Esophagus squamous epithelium (tissue), 5 donors: ENCODE measurements at regions not wholly inside any gene's neighbourhood (a gene's known extent, or its start where the extent isn't known, plus 50 kb on each side); places are given as distances from the start of the nearest gene placed in this dataset.

Experiments
- DNase-seq: peaks from one replicate; lab custom pipeline; 2025; lab: John Stamatoyannopoulos, UW
- H3K27ac ChIP-seq, 4 donors: fragments of 200-600 bp; sonication (generic); one replicate each; pipeline ENCODE4 v1.5.1; 2016 to 2019; ENCODE audit warnings: mild to moderate bottlenecking in 1 of 4
- H3K27me3 ChIP-seq, 4 donors: fragments of 200-600 bp; sonication (generic); 1 replicate in 3 of 4; 2 replicates in 1 of 4; pipeline versions ENCODE4 v1.5.1 to v1.6.0; 2017 to 2021; ENCODE audit warnings: antibody characterized with exemption in 1 of 4
- H3K36me3 ChIP-seq, 3 donors: fragments of 200-600 bp; sonication (generic); one replicate each; pipeline ENCODE4 v1.5.1; 2016 to 2019
- H3K4me1 ChIP-seq, 3 donors: fragments of 200-600 bp; sonication (generic); one replicate each; pipeline ENCODE4 v1.5.1; 2017 to 2019
- H3K4me3 ChIP-seq, 4 donors: fragments of 200-600 bp; sonication (generic); 1 replicate in 3 of 4; 2 replicates in 1 of 4; pipeline ENCODE4 v1.5.1; 2016 to 2019; ENCODE audit warnings: mild to moderate bottlenecking in 2 of 4, moderate library complexity in 1 of 4
- H3K9me3 ChIP-seq, 3 donors: fragments of 200-600 bp; sonication (generic); one replicate each; pipeline ENCODE4 v1.5.1; 2016 to 2019
- POLR2A ChIP-seq, 4 donors: fragments of 450-650 bp; IDR thresholded peaks; one replicate each; pipeline ENCODE4 v1.6.1; 2017; ENCODE audit warnings: antibody characterized with exemption in 4 of 4, mild to moderate bottlenecking in 4 of 4, moderate library complexity in 3 of 4
- WGBS, 2 donors: methylation state at CpG; one replicate each; pipeline ENCODE4 v1.1.5; 2018; 5-methylcytosine and 5-hydroxymethylcytosine counted together
- intact Hi-C: fragments of 100-400 bp; cut with DNase I; formaldehyde crosslinking; loops from one replicate; pipeline ENCODE4 v1.15.0; 2022
- TF ChIP-seq, protein P1 (sequence below), 6 experiments: fragments of 450-650 bp in 4 of 6; fragments of 200-600 bp in 2 of 6; sonication (generic) in 2 of 6; IDR thresholded peaks; one replicate each; pipeline ENCODE4 v1.5.1; 2016 to 2019; ENCODE audit warnings: antibody characterized with exemption in 6 of 6, mild to moderate bottlenecking in 4 of 6, moderate library complexity in 4 of 6
- donor health status: DM: yes; HTN: yes; CAD: no.

- TF ChIP-seq POLR2A (IDR thresholded peaks at IDR 0.05), result no peak
- TF ChIP-seq, protein P1, sequence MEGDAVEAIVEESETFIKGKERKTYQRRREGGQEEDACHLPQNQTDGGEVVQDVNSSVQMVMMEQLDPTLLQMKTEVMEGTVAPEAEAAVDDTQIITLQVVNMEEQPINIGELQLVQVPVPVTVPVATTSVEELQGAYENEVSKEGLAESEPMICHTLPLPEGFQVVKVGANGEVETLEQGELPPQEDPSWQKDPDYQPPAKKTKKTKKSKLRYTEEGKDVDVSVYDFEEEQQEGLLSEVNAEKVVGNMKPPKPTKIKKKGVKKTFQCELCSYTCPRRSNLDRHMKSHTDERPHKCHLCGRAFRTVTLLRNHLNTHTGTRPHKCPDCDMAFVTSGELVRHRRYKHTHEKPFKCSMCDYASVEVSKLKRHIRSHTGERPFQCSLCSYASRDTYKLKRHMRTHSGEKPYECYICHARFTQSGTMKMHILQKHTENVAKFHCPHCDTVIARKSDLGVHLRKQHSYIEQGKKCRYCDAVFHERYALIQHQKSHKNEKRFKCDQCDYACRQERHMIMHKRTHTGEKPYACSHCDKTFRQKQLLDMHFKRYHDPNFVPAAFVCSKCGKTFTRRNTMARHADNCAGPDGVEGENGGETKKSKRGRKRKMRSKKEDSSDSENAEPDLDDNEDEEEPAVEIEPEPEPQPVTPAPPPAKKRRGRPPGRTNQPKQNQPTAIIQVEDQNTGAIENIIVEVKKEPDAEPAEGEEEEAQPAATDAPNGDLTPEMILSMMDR (IDR thresholded peaks at IDR 0.05), result no peak
- Histone ChIP-seq H3K4me3 (no peak overlapping the region), H3K27ac (no peak overlapping the region), H3K9me3 (no peaks in the 10 kb centered on the region), H3K36me3 (no peaks in the 10 kb centered on the region), H3K27me3 (peaks cover 0 to 23% (median 0%) of the 10 kb centered on the region in 4 donors), H3K4me1 (no peaks in the 10 kb centered on the region)
- WGBS, 2 donors, result 71 to 73% methylated on average over 3 of the region's 3 CpGs
- intact Hi-C loops, result no loop called here
- DNase-seq, result no peak
Observed at GRCh38 chr16:73369851-73370250, 321.9 kb upstream of the ZFHX3 start.

DNA sequence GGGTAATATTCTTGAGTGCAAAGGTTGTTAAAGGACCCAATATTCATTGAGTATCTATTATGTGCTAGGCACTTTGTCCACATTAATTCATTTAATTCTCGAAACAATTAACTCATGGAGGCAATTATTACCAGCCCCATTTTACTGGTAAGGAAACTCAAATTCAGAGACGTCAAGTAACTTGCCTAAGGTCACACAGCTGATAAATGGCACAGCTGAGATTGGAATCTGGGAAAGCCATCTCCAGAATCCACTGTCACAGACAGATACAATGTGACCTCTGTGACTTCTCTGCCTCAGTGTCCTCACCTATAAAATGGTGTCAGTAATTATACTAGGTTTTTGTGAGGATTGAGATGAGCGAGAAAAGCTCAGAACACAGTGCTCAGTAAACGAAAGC, 320.8 kb upstream of the ZFHX3 start:
- no peaks in the 10 kb centered on the region for H3K36me3 ChIP-seq
- TF ChIP-seq, protein P1 (IDR thresholded peaks at IDR 0.05), result no peak
- TF ChIP-seq POLR2A (IDR thresholded peaks at IDR 0.05), result no peak
- no peak overlapping the region for H3K4me3 ChIP-seq
- intact Hi-C loops, result no loop called here
- DNase-seq, result no peak
- H3K27ac ChIP-seq, result no peak overlapping the region
- WGBS, 2 donors, result 77 to 81% methylated on average over 4 of the region's 4 CpGs
- H3K4me1 ChIP-seq, result no peaks in the 10 kb centered on the region
- H3K9me3 ChIP-seq, result no peaks in the 10 kb centered on the region
- H3K27me3 ChIP-seq, result peaks cover 0 to 24% (median 0%) of the 10 kb centered on the region in 4 donors

DNA sequence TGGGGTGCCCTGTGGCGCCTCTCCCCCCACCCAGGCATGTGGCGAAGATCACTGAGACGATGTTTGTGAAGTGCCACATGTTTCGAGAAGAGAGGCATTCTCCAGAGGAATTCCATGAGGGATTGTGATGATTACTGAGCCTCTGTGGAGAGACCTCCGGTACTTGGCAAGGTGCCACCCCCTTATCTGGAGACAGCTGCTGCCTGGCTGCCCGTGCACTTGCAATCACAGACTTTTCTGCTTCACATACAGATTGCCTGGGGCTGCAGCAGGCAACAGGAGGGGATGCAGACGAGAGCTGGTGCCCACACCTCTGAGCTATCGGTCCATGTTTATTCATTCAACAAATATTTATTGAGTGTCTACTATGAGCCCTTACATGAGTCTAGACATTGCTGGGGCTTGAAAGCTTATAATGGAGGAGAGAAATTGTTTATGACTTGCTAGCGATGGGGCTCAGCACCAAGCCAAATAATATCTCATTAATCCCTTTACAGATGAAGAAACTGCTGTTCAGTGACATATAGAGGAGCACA, 317.2 kb upstream of the ZFHX3 start:
- Histone ChIP-seq H3K27ac (no peak overlapping the region), H3K9me3 (no peaks in the 10 kb centered on the region), H3K4me1 (no peaks in the 10 kb centered on the region), H3K4me3 (no peak overlapping the region), H3K36me3 (no peaks in the 10 kb centered on the region), H3K27me3 (peaks cover 0 to 12% (median 0%) of the 10 kb centered on the region in 4 donors)
- 20 to 26% methylated on average over 6 to 8 of the region's 9 CpGs for WGBS, 2 donors
- DNase-seq, result no peak
- intact Hi-C loops, result no loop called here
- TF ChIP-seq, protein P1 (IDR thresholded peaks at IDR 0.05), result no peak
- no peak for TF ChIP-seq POLR2A (IDR thresholded peaks at IDR 0.05)

DNA sequence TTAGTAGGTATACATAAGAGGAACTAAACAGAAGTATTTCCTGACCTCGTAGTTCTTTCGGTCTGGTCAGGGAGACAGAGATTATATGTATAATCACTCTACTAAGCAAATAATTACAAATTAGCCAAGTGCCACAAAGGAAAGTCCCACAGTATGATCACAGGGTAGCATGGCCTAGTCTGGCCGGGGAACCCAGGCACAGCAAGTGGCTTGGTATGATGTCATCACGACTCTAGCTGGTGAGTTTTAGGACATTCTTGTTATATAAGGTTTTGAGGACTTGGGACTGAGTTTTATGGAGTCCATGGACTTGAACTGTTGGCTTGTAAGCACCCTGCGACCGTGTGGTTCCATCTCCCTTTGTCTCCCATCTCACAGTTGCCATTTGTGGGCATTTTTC, 316.5 kb upstream of the ZFHX3 start:
- Histone ChIP-seq H3K36me3 (no peaks in the 10 kb centered on the region), H3K4me1 (no peaks in the 10 kb centered on the region), H3K27ac (no peak overlapping the region), H3K27me3 (peaks cover 0 to 12% (median 0%) of the 10 kb centered on the region in 4 donors), H3K4me3 (no peak overlapping the region), H3K9me3 (no peaks in the 10 kb centered on the region)
- TF ChIP-seq, protein P1 (IDR thresholded peaks at IDR 0.05), result no peak
- no peak for TF ChIP-seq POLR2A (IDR thresholded peaks at IDR 0.05)
- 60 to 80% methylated on average over 6 of the region's 6 CpGs for WGBS, 2 donors
- intact Hi-C loops, result no loop called here
- no peak for DNase-seq

- H3K4me1 ChIP-seq, result no peaks in the 10 kb centered on the region
- no peak overlapping the region for H3K27ac ChIP-seq
- H3K36me3 ChIP-seq, result no peaks in the 10 kb centered on the region
- TF ChIP-seq, protein P1 (IDR thresholded peaks at IDR 0.05), result no peak
- no peak for TF ChIP-seq POLR2A (IDR thresholded peaks at IDR 0.05)
- H3K4me3 ChIP-seq, result no peak overlapping the region
- intact Hi-C loops, result no loop called here
- peaks cover 0 to 5% (median 0%) of the 10 kb centered on the region in 4 donors for H3K27me3 ChIP-seq
- no peak for DNase-seq
- WGBS, 2 donors, result 57 to 73% methylated on average over 9 of the region's 9 CpGs
- no peaks in the 10 kb centered on the region for H3K9me3 ChIP-seq
Observed at GRCh38 chr16:73361061-73361460, 313.1 kb upstream of the ZFHX3 start.
